Karpas-422 (cell line): ENCODE measurements at regions not wholly inside any gene's neighbourhood (a gene's known extent, or its start where the extent isn't known, plus 50 kb on each side); places are given as distances from the start of the nearest gene placed in this dataset.

Source experiments
- DNase-seq: peaks from one replicate; pipeline ENCODE4 v3.0.0-alpha.2; 2015
- H2AFZ ChIP-seq: fragments of 200-600 bp; sonication (generic); 2 replicates; pipeline ENCODE4 v1.6.1; 2014; ENCODE audit warnings: antibody characterized with exemption, low read length, mixed read lengths
- H3K27ac ChIP-seq: fragments of 200-600 bp; sonication (generic); 2 replicates; pipeline ENCODE4 v1.5.1; 2014; ENCODE audit warnings: mild to moderate bottlenecking, low read length, moderate library complexity
- H3K27me3 ChIP-seq: fragments of 200-600 bp; sonication (generic); 2 replicates; pipeline ENCODE4 v1.6.1; 2014; ENCODE audit warnings: low read length, mixed read lengths
- H3K36me3 ChIP-seq: fragments of 200-600 bp; sonication (generic); 2 replicates; pipeline ENCODE4 v1.6.1; 2014; ENCODE audit warnings: low read length, mixed read lengths; ENCODE audit not compliant: insufficient read depth
- H3K4me1 ChIP-seq: fragments of 200-600 bp; sonication (generic); 2 replicates; pipeline ENCODE4 v1.6.1; 2014; ENCODE audit warnings: mild to moderate bottlenecking, low read length, mixed read lengths
- H3K4me2 ChIP-seq: fragments of 200-600 bp; sonication (generic); 2 replicates; pipeline ENCODE4 v1.6.1; 2014; ENCODE audit warnings: low read length, low read depth, mild to moderate bottlenecking; ENCODE audit not compliant: poor library complexity, severe bottlenecking
- H3K4me3 ChIP-seq: fragments of 200-600 bp; sonication (generic); 2 replicates; pipeline ENCODE4 v1.5.1; 2014; ENCODE audit warnings: mild to moderate bottlenecking, antibody characterized with exemption, low read length, mixed read lengths
- H3K79me2 ChIP-seq: fragments of 200-600 bp; sonication (generic); 2 replicates; pipeline ENCODE4 v1.6.1; 2014; ENCODE audit warnings: mild to moderate bottlenecking, low read length, mixed read lengths
- H3K9ac ChIP-seq: fragments of 200-600 bp; sonication (generic); 2 replicates; pipeline ENCODE4 v1.6.0; 2014; ENCODE audit warnings: low read length
- H3K9me2 ChIP-seq: fragments of 200-600 bp; sonication (generic), shearing (Covaris generic); replicated peaks from 2 replicates; pipeline ENCODE4 v1.6.0; 2014; ENCODE audit warnings: mild to moderate bottlenecking, low read length, moderate library complexity; ENCODE audit not compliant: insufficient read depth
- H3K9me3 ChIP-seq: fragments of 300-700, 200-600 bp; sonication (generic); 2 replicates; pipeline ENCODE4 v1.6.1; 2014; ENCODE audit warnings: low read length, mixed read lengths
- H4K20me1 ChIP-seq: fragments of 200-600 bp; sonication (generic); 2 replicates; pipeline ENCODE4 v1.6.1; 2014; ENCODE audit warnings: mild to moderate bottlenecking, antibody characterized with exemption, low read length, low read depth; ENCODE audit not compliant: insufficient read depth

DNA sequence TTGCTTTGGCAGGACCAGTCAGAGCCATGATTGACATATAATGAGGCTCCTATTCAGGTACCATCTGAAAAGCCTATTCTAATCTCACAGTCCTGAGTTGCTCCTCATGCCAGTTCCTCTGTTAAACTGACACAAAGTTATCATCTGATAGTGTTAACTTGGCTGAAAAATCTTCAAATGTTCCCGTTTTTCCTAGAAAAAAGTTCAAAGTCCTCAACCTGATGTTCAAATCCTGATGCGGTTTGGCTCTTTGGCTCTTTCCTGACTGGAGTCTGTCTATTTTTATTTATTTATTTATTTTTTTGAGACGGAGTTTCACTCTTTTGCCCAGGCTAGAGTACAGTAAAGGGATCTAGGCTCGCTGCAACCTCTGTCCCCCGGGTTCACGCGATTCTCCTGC, 244.2 kb downstream of the ANKRD50 start:
- Histone ChIP-seq H3K4me3 (no peak overlapping the region), H2AFZ (no peak overlapping the region), H3K27me3 (no peaks in the 10 kb centered on the region), H3K9me2 (no peaks in the 10 kb centered on the region), H3K27ac (no peak overlapping the region), H4K20me1 (no peaks in the 10 kb centered on the region), H3K4me2 (no peak overlapping the region), H3K36me3 (no peaks in the 10 kb centered on the region), H3K79me2 (no peaks in the 10 kb centered on the region), H3K4me1 (no peaks in the 10 kb centered on the region), H3K9ac (no peak overlapping the region), H3K9me3 (peaks cover 12% of the 10 kb centered on the region; the same call in 1 of the 2 replicates)
- no peak for DNase-seq

DNA sequence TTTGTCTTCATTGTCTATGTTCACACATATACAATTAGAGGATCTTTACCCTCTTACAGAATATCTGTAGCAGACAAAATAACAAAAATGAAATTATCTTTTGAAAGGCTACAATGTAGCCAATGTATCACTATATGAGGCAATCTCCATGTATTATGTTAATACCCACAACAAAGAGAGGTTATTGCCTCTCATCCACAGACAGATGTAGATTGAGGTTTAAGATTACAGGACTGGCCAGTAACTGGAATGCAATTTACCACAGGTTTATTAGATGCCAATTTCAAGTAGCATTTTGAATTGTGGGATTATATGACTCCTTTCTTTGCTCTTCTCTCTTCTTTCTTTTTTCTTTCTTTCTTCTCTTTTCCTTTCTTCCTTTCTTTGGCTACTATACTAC, 242.6 kb downstream of the ANKRD50 start:
- Histone ChIP-seq H4K20me1 (no peaks in the 10 kb centered on the region), H3K79me2 (no peaks in the 10 kb centered on the region), H3K27me3 (no peaks in the 10 kb centered on the region), H3K9me3 (peaks cover 8% of the 10 kb centered on the region; the same call in 1 of the 2 replicates), H3K27ac (no peak overlapping the region), H3K4me3 (no peak overlapping the region), H3K4me1 (no peaks in the 10 kb centered on the region), H2AFZ (no peak overlapping the region), H3K9me2 (no peaks in the 10 kb centered on the region), H3K9ac (no peak overlapping the region), H3K4me2 (no peak overlapping the region), H3K36me3 (no peaks in the 10 kb centered on the region)
- DNase-seq, result no peak

DNA sequence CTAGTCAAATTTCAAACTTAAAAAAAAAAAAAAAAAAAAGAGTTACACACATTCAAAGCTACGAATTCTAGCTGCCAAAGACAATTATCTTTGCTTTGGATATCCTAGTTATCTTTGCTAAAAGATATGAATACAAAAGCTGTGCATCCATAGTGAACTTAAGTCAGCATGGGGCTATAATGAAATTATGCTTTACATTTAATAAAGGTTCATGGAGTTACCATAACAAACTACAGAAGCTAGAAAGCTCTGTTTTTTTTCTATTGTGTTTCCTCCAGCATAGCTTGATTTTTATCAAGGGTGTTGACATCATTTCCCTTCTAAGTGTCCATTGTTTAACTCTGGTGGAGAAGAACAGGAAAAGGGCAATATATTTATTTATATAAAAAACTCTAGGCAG, 234.1 kb downstream of the ANKRD50 start:
- H3K9me3 ChIP-seq, result peaks cover 9% of the 10 kb centered on the region

DNA sequence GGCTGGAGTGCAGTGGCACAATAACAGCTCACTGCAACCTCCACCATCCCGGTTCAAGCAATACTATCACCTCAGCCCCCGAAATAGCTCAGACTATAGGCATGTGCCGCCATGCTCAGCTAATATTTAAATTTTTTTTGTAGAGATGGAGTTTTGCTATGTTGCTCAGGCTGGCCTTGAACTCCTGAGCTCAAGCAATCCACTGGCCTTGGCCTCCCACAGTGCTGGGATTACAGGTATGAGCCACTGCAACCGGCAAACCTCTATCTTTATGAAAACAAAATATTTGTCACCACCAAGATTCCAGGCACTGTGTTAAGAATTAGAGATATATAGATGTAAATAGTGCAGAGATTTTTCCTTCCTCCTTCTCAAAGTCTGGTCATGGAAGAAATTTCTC, 232.5 kb downstream of the ANKRD50 start:
- no peak for DNase-seq
- Histone ChIP-seq H3K27me3 (no peaks in the 10 kb centered on the region), H3K9me3 (peaks cover 9% of the 10 kb centered on the region), H3K4me1 (no peaks in the 10 kb centered on the region), H3K79me2 (no peaks in the 10 kb centered on the region), H3K4me3 (no peak overlapping the region), H3K36me3 (no peaks in the 10 kb centered on the region), H3K9ac (no peak overlapping the region), H3K27ac (no peak overlapping the region), H3K9me2 (no peaks in the 10 kb centered on the region), H4K20me1 (no peaks in the 10 kb centered on the region), H3K4me2 (no peak overlapping the region), H2AFZ (no peak overlapping the region)

More for the DNA sequence above, 234.1 kb downstream of the ANKRD50 start:
- H3K4me1 ChIP-seq, result no peaks in the 10 kb centered on the region
- no peaks in the 10 kb centered on the region for H3K27me3 ChIP-seq
- no peak overlapping the region for H2AFZ ChIP-seq
- H3K4me2 ChIP-seq, result no peak overlapping the region
- H3K4me3 ChIP-seq, result no peak overlapping the region
- DNase-seq, result no peak
- no peaks in the 10 kb centered on the region for H4K20me1 ChIP-seq
- H3K27ac ChIP-seq, result no peak overlapping the region
- H3K9ac ChIP-seq, result no peak overlapping the region
- no peaks in the 10 kb centered on the region for H3K79me2 ChIP-seq
- H3K9me2 ChIP-seq, result no peaks in the 10 kb centered on the region
- no peaks in the 10 kb centered on the region for H3K36me3 ChIP-seq

DNA sequence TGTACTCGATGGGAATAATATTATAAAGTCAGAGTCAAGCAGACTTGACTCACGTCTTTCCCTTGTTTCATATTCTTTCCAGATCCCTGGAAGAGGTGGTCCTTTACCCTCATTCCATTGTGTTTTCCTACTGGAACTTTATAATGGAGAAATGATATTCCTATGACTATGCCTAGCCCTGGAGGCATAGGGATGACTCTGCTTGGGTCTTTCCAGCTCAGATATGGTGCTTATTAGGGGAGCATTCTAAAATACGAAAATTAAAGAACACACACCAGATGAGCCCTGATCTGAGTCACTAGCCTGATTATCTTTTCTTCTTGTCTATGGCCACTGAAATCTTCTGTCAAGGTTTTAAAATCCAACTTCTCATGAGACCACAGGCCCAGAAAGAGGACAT, 231.4 kb downstream of the ANKRD50 start:
- H3K9me2 ChIP-seq, result no peaks in the 10 kb centered on the region
- H3K9ac ChIP-seq, result no peak overlapping the region
- no peaks in the 10 kb centered on the region for H3K27me3 ChIP-seq
- H3K36me3 ChIP-seq, result no peaks in the 10 kb centered on the region
- no peak overlapping the region for H3K4me3 ChIP-seq
- H3K4me1 ChIP-seq, result no peaks in the 10 kb centered on the region
- no peaks in the 10 kb centered on the region for H3K79me2 ChIP-seq
- no peak overlapping the region for H2AFZ ChIP-seq
- no peak overlapping the region for H3K27ac ChIP-seq
- DNase-seq, result no peak
- no peaks in the 10 kb centered on the region for H4K20me1 ChIP-seq
- peaks cover 11% of the 10 kb centered on the region for H3K9me3 ChIP-seq
- no peak overlapping the region for H3K4me2 ChIP-seq

DNA sequence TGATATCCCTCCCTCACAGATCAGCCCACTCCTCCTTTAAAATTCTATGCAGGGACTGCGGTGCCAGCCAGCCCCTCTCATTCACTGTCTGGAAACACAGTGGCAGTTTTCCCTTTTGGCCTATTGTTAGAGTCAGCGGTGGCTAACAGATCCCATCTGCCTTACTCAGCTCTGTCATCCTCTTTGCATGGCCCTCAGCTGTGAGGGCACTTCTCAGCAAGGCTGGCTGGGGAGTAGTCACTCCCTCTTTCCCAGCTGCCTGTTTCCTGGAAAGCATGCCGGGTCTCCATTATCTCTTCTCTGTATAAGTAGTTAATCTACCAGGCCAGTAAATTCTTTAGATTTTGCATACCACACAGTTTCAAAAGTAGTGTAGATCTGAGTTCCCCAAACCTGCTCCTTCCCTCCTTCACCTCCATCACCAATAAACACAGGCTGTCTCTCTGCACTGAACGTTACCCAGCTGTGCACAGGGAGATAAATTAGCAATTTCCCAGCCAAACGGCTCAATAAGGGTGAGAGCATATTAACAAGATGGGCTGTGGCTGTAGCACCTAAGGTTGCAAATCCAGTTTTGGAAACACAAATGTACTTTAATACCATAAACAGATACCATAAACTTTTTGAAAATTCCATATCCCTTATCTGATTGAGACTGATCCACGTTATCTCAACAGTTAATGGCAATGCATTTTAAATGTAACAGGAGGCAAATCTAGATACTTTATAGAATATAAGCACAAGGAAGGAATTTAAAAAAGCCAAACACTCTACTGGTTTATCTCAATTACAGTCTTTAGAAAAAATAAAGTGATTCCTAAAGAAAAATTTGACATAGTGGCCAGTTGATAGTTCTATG, 229.3 kb downstream of the ANKRD50 start:
- H3K9me2 ChIP-seq, result no peaks in the 10 kb centered on the region
- H3K79me2 ChIP-seq, result no peaks in the 10 kb centered on the region
- no peak for DNase-seq
- H3K4me3 ChIP-seq, result no peak overlapping the region
- H2AFZ ChIP-seq, result no peak overlapping the region
- no peak overlapping the region for H3K9ac ChIP-seq
- H3K27ac ChIP-seq, result no peak overlapping the region
- no peaks in the 10 kb centered on the region for H3K36me3 ChIP-seq
- no peaks in the 10 kb centered on the region for H3K27me3 ChIP-seq
- H3K4me1 ChIP-seq, result no peaks in the 10 kb centered on the region
- H3K4me2 ChIP-seq, result no peak overlapping the region
- peaks cover 7% of the 10 kb centered on the region for H3K9me3 ChIP-seq
- no peaks in the 10 kb centered on the region for H4K20me1 ChIP-seq

DNA sequence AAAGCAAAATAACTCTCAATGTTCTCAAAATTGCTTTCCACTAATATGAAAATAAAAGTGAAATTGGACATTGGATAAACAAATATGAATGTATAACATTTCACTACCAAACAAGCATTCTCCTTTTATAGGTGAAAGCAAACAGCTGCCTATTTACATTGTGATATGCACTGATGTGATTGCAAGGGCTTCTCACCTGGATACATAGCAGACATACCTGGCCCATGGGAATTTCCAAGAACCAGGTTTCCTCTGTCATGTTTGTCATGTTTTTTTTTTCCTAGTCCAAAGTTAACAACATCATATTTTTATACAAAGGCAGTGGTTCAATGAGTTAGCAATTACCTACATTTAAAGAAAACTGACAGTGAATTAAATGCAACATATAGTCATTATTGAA, 228.5 kb downstream of the ANKRD50 start:
- Histone ChIP-seq H3K9me2 (no peaks in the 10 kb centered on the region), H3K27me3 (no peaks in the 10 kb centered on the region), H3K4me2 (no peak overlapping the region), H3K9me3 (peaks cover 11% of the 10 kb centered on the region), H3K27ac (no peak overlapping the region), H4K20me1 (no peaks in the 10 kb centered on the region), H3K79me2 (no peaks in the 10 kb centered on the region), H3K4me3 (no peak overlapping the region), H3K36me3 (no peaks in the 10 kb centered on the region), H2AFZ (no peak overlapping the region), H3K4me1 (no peaks in the 10 kb centered on the region), H3K9ac (no peak overlapping the region)
- DNase-seq, result no peak

DNA sequence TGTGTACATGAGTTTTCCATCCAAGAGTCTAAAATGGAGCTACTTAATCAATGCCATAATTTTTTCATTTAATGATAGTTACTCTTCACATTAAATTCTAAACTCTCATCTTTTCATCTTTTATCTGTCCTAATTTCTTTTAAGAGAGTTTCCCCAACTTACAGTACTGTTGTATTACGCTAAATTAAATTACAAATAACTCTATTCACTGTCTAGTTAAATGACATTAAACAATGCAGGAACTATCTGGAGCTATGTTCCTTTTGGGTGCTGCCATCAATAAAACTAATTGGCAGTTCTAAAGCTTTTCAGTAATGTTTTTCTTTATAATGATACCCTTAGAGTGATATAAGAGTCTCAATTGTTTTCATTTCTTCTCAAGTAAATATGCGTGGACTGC, 227.6 kb downstream of the ANKRD50 start:
- no peak overlapping the region for H3K4me2 ChIP-seq
- H3K36me3 ChIP-seq, result no peaks in the 10 kb centered on the region
- no peak overlapping the region for H3K9ac ChIP-seq
- DNase-seq, result no peak
- H3K4me1 ChIP-seq, result no peaks in the 10 kb centered on the region
- no peaks in the 10 kb centered on the region for H4K20me1 ChIP-seq
- H3K9me3 ChIP-seq, result peaks cover 15% of the 10 kb centered on the region
- H3K9me2 ChIP-seq, result no peaks in the 10 kb centered on the region
- no peak overlapping the region for H3K27ac ChIP-seq
- H2AFZ ChIP-seq, result no peak overlapping the region
- no peak overlapping the region for H3K4me3 ChIP-seq
- no peaks in the 10 kb centered on the region for H3K79me2 ChIP-seq
- H3K27me3 ChIP-seq, result no peaks in the 10 kb centered on the region
